Activated CD8-positive, alpha-beta T cell treated with anti-CD3 and anti-CD28 coated beads for 36 hours (primary cell): ENCODE measurements at regions not wholly inside any gene's neighbourhood (a gene's known extent, or its start where the extent isn't known, plus 50 kb on each side); places are given as distances from the start of the nearest gene placed in this dataset.

ENCODE experiments used
- ATAC-seq: fragments of 200-7000 bp; cut with Tn5 transposase; one replicate; pipeline ENCODE4 v1.10.0; 2021; ENCODE audit warnings: mild to moderate bottlenecking, moderate library complexity
- CTCF ChIA-PET: fragments of 350-600 bp; sonication (Branson Sonifier 250); formaldehyde crosslinking; loops from one replicate; lab custom pipeline; 2021; ENCODE audit warnings: antibody characterized with exemption; lab: Charles Lee
- POLR2A ChIA-PET: fragments of 350-600 bp; sonication (Branson Sonifier 250); formaldehyde crosslinking; loops from one replicate; lab custom pipeline; 2021; ENCODE audit warnings: antibody characterized with exemption; lab: Charles Lee
- DNase-seq: peaks from one replicate; pipeline ENCODE4 v3.0.0-alpha.2; 2020
- H3K27ac Mint-ChIP-seq: one replicate; pipeline ENCODE4 v1.8.0; 2021; ENCODE audit warnings: mild to moderate bottlenecking, mixed read lengths
- H3K27me3 Mint-ChIP-seq: one replicate; pipeline ENCODE4 v1.8.0; 2021; ENCODE audit warnings: mixed read lengths
- H3K36me3 Mint-ChIP-seq: one replicate; pipeline ENCODE4 v1.8.0; 2021; ENCODE audit warnings: low read depth, mixed read lengths
- H3K4me1 Mint-ChIP-seq: one replicate; pipeline ENCODE4 v1.8.0; 2021; ENCODE audit warnings: low read depth, mixed read lengths
- H3K4me3 Mint-ChIP-seq: one replicate; pipeline ENCODE4 v1.8.0; 2021; ENCODE audit warnings: mild to moderate bottlenecking, moderate library complexity, mixed read lengths
- H3K9me3 Mint-ChIP-seq: one replicate; pipeline ENCODE4 v1.8.0; 2021; ENCODE audit warnings: mixed read lengths
- intact Hi-C: fragments of 100-400 bp; cut with micrococcal nuclease; formaldehyde crosslinking; loops from one replicate; pipeline ENCODE4 v1.10.0; 2022
- TF ChIP-seq, protein P1 (sequence below): fragments of 200-600 bp; IDR thresholded peaks from one replicate; pipeline ENCODE4 v1.8.0; 2022; ENCODE audit warnings: antibody characterized with exemption, mild to moderate bottlenecking

DNA sequence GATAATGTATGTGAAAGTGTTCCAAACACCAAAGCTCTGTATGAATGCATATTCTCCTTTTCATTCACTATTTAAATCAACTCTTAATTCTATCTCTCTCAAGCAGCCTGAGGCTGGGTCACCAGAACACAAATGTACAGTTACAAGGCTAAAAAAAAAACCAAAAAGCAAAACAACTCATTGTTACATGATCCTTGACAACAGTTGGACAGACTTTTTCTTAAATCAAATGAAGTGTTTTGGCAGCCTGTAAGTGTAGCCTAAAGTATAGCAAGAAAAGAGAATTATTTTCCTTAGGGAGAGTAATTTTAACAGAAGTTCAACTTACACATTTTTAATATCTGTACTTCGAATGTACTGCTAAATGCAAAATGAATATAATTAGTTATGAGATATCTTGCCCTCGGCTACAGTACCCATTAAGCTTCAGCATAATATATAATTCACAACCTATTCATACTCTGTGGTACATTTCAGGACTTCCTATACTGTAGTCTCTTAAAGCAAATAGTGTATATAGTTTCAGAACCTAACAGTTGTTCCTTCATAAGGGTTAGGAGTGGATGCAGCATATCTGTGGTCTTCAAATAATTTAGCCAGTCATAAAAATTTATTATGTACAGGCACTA is 214.0 kb upstream of the BTG1 start:
- Mint-ChIP-seq H3K27ac (peak overlapping the region; percentile 71), H3K4me3 (no peak overlapping the region), H3K36me3 (peaks cover 26% of the 10 kb centered on the region), H3K9me3 (peaks cover 32% of the 10 kb centered on the region), H3K4me1 (peaks cover 63% of the 10 kb centered on the region), H3K27me3 (no peaks in the 10 kb centered on the region)
- CTCF ChIA-PET: interaction anchor here (1.0 kb wide), 1 partner anchor 19 kb away, joined by 3 read pairs; no protein-coding TSS in a partner anchor
- TF ChIP-seq, protein P1, sequence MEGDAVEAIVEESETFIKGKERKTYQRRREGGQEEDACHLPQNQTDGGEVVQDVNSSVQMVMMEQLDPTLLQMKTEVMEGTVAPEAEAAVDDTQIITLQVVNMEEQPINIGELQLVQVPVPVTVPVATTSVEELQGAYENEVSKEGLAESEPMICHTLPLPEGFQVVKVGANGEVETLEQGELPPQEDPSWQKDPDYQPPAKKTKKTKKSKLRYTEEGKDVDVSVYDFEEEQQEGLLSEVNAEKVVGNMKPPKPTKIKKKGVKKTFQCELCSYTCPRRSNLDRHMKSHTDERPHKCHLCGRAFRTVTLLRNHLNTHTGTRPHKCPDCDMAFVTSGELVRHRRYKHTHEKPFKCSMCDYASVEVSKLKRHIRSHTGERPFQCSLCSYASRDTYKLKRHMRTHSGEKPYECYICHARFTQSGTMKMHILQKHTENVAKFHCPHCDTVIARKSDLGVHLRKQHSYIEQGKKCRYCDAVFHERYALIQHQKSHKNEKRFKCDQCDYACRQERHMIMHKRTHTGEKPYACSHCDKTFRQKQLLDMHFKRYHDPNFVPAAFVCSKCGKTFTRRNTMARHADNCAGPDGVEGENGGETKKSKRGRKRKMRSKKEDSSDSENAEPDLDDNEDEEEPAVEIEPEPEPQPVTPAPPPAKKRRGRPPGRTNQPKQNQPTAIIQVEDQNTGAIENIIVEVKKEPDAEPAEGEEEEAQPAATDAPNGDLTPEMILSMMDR: no peak
- no peak for DNase-seq
- POLR2A ChIA-PET: no interaction called here
- no peak for ATAC-seq
- intact Hi-C loops: no loop called here

DNA sequence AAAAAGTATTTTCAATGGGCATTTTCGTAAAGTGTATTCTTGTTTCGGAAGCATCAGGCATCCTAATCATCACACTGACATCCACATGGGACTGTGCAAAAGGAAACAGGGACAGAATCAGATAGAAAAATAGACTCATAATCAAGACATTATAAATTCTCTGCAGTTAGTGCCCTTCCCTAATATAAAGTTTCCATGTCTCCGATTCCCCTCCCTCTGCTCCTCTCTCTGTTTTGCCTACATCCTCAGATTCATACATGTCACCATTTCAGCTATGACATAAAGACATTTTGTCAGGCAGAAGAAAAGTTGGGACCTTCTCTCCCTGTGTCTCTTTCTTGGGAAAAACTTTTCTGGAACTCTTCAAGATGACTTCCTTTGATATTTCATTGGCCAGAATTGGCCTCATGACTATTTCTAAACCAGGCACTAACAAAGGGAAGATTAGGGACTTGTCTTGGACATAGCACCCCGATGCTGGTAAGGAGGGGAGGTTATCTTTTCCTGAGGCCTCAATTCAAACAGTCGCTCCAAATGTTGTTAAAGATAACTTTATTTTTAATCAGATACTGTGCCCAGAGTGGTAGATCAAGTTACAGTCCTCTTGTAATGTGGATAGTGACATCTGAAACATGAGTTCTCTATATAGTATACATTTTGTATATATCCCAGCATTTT is 212.1 kb upstream of the BTG1 start:
- intact Hi-C loops: no loop called here
- ChIA-PET CTCF (interaction anchor here (1.1 kb wide), 1 partner anchor 546 kb away, joined by 3 read pairs; no protein-coding TSS in a partner anchor), POLR2A (no interaction called here)
- H3K9me3 Mint-ChIP-seq: peaks cover 32% of the 10 kb centered on the region
- no peak overlapping the region for H3K27ac Mint-ChIP-seq
- H3K27me3 Mint-ChIP-seq: no peaks in the 10 kb centered on the region
- H3K36me3 Mint-ChIP-seq: peaks cover 24% of the 10 kb centered on the region
- peaks cover 47% of the 10 kb centered on the region for H3K4me1 Mint-ChIP-seq
- TF ChIP-seq, protein P1: no peak
- DNase-seq (no peak), ATAC-seq (no peak)
- no peak overlapping the region for H3K4me3 Mint-ChIP-seq

DNA sequence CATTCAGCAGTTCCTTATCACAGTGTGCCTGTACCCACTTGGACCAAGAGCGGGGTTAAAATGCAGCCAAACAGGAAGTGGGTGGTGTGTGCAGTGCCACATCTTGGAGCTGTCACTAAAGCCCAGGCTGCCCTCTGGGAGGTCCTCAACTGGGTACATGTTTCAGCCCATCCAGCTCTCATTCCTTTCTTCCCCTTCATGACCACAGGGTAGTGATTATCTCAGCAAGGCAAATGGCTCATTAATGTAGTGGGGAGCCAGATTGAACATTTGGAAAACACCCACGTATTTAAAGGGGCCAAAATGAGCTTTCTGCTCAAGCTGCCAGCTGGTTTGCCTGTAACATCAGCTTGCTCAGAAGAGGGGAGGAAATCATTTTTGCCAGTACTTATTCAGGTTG is 210.8 kb upstream of the BTG1 start:
- H3K4me3 Mint-ChIP-seq: no peak overlapping the region
- peak; percentile 38 for ATAC-seq
- no peak overlapping the region for H3K27ac Mint-ChIP-seq
- peaks cover 28% of the 10 kb centered on the region for H3K9me3 Mint-ChIP-seq
- H3K36me3 Mint-ChIP-seq: peaks cover 22% of the 10 kb centered on the region
- H3K27me3 Mint-ChIP-seq: no peaks in the 10 kb centered on the region
- intact Hi-C loops: no loop called here
- TF ChIP-seq, protein P1: no peak
- H3K4me1 Mint-ChIP-seq: peaks cover 37% of the 10 kb centered on the region
- POLR2A ChIA-PET: no interaction called here
- CTCF ChIA-PET: interaction anchor here (1.1 kb wide), 1 partner anchor 545 kb away, joined by 3 read pairs; no protein-coding TSS in a partner anchor
- peak; percentile 18 for DNase-seq

DNA sequence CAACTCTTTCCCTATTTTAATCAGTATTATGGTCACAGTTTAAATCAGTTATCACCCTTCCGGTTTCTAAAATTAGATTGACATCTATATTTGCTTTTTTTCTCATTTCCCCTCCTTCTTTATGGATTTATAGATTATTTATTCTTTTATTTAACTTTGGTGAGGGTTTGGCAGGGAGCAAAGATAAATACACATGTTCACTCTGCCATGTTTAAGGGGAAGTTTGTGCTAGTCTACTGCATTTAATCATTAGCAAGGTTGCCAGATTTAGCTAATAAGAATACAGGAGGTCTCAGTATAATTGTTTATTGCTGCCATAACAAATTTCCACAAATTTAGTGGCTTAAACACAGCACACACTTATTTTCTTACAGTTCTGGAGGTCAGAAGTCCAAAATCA is 204.0 kb upstream of the BTG1 start:
- CTCF ChIA-PET: no interaction called here
- DNase-seq (no peak), ATAC-seq (no peak)
- Mint-ChIP-seq H3K4me1 (peaks cover 2% of the 10 kb centered on the region), H3K27me3 (no peaks in the 10 kb centered on the region), H3K27ac (no peak overlapping the region), H3K9me3 (peaks cover 2% of the 10 kb centered on the region), H3K4me3 (no peak overlapping the region), H3K36me3 (no peaks in the 10 kb centered on the region)
- TF ChIP-seq, protein P1: no peak
- POLR2A ChIA-PET: no interaction called here
- intact Hi-C loops: no loop called here

DNA sequence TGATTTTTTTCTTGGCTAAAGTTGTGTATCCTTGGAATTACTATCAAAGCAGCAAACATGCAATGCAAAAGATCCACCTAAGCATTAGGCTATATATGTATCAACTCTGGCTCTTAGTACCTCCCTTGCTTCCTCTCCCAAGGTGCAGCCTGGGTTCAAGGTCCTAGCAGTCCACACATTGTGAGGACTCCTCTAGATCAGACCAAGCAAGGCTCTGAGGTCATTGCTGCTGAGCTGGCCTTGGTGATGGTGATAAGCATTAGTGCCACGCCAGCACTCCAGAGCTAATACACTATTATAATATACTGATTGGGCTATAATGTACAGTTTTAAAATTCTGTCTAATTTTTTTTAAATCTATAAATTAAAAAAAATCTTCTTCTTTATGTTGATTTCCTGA is 196.9 kb upstream of the BTG1 start:
- no peaks in the 10 kb centered on the region for H3K27me3 Mint-ChIP-seq
- ChIA-PET POLR2A (interaction anchor here (1.0 kb wide), 1 partner anchor 63 kb away, joined by 3 read pairs; no protein-coding TSS in a partner anchor), CTCF (no interaction called here)
- H3K36me3 Mint-ChIP-seq: no peaks in the 10 kb centered on the region
- H3K27ac Mint-ChIP-seq: no peak overlapping the region
- intact Hi-C loops: no loop called here
- TF ChIP-seq, protein P1: no peak
- H3K4me1 Mint-ChIP-seq: peaks cover 12% of the 10 kb centered on the region
- H3K9me3 Mint-ChIP-seq: peaks cover 8% of the 10 kb centered on the region
- no peak for ATAC-seq
- DNase-seq: no peak
- no peak overlapping the region for H3K4me3 Mint-ChIP-seq
